ENCODE measurements at regions not wholly inside any gene's neighbourhood (a gene's known extent, or its start where the extent isn't known, plus 50 kb on each side); places are given as distances from the start of the nearest gene placed in this dataset.
"Not testable (repeated sequence)": the region's sequence is repeated elsewhere in the genome, so short reads cannot be mapped to it uniquely, and the experiment has no call there.

DNA sequence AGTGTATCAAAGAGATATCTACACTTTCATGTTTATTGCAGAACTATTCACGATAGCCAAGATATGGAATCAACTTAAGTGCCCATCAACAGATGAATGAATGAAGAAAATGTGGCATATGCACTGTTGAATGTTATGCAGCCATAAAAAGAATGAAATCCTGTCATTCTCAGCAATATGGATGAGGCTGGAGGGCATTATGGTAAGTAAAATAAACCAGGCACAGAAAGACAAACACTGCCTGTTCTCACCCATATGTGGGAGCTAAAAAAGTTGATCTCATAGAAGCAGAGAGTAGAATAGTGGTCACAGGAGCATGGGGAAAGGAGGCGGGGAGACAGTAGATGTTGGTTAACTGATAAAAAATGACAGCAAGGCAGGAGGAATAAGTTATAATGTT, 561.8 kb downstream of the TOX3 start:
- no peak overlapping the region for H3K27ac ChIP-seq (replicated peaks)
- H3K27me3 ChIP-seq (ENCODE audit: low read depth) = peaks cover 16% of the 10 kb centered on the region
- no peaks in the 10 kb centered on the region for H3K36me3 ChIP-seq
- H3K4me1 ChIP-seq = no peaks in the 10 kb centered on the region
- no peak for DNase-seq
- no peak overlapping the region for H3K4me3 ChIP-seq
- TF ChIP-seq, protein P1, sequence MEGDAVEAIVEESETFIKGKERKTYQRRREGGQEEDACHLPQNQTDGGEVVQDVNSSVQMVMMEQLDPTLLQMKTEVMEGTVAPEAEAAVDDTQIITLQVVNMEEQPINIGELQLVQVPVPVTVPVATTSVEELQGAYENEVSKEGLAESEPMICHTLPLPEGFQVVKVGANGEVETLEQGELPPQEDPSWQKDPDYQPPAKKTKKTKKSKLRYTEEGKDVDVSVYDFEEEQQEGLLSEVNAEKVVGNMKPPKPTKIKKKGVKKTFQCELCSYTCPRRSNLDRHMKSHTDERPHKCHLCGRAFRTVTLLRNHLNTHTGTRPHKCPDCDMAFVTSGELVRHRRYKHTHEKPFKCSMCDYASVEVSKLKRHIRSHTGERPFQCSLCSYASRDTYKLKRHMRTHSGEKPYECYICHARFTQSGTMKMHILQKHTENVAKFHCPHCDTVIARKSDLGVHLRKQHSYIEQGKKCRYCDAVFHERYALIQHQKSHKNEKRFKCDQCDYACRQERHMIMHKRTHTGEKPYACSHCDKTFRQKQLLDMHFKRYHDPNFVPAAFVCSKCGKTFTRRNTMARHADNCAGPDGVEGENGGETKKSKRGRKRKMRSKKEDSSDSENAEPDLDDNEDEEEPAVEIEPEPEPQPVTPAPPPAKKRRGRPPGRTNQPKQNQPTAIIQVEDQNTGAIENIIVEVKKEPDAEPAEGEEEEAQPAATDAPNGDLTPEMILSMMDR (IDR thresholded peaks at IDR 0.05; ENCODE audit: borderline replicate concordance) = no peak
- H3K9me3 ChIP-seq (replicated peaks) = no peaks in the 10 kb centered on the region
- intact Hi-C loops (cut with micrococcal nuclease) = no loop called here

DNA sequence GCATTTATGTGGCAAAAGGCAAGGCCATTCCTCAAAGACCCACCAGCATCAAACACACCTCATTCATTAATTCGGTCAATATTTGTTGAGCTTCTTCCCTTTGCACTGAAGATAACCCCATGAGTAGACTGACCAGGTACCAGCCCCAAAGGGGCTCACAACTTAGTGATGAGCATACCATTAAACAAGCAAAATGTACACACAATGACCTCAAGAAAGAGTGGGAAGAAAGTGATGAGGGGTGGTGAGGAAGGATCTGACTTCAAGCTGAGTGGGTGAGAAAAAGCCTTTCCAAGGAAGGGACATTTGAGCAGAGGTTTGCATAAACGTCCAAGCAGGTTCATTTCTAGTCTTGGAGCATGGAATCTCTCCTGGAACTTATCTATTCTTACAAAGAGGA, 562.5 kb downstream of the TOX3 start:
- Histone ChIP-seq H3K27ac (replicated peaks) (no peak overlapping the region), H3K4me1 (no peaks in the 10 kb centered on the region), H3K36me3 (no peaks in the 10 kb centered on the region), H3K27me3 (ENCODE audit: low read depth) (peaks cover 16% of the 10 kb centered on the region), H3K4me3 (no peak overlapping the region), H3K9me3 (replicated peaks) (no peaks in the 10 kb centered on the region)
- TF ChIP-seq, protein P1 (IDR thresholded peaks at IDR 0.05; ENCODE audit: borderline replicate concordance) = no peak
- intact Hi-C loops (cut with micrococcal nuclease) = no loop called here
- no peak for DNase-seq

DNA sequence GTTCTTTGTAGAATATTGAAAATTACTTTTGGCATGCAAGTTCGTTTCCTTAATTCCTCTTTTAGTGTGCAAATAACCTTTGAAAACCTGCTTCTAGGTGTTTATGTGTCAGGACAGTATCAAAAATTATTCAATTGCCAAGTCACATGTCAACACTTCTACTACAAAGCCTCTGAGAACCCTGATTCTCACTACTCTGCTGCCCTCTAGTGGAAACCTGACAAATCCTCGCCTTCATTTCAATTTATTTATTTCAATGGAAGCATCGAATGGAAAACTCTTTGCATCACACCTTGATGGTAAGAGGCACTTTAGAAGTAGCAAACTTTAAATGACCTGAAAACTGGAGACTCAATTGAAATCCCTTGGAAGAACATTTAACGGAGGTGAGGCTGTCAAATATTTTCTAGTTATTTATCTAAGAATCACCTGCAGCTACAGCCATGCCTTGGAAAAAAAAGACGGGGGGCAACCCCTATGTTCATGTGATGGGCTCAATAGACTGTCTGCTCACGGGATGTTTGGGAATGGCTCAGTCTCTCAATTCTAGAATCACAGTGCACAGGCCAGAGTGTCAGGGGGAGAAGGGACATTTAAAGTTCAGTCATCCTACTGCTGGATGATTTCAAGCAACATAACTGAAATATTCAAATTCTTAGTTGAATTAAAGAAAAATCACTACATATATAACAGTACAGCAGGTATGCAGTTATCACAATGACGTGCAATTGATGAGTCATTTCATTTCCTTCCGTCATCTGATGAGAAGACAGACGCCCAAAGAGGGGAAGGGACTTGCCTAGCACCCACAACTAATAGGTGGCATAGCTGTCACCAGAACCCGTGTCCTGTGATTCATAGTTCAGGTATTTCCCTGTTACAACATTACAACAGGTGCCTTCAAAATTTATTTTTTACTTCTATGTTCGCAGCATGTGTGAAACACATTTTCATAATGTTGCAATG, 563.9 kb downstream of the TOX3 start:
- Histone ChIP-seq H3K4me1 (no peaks in the 10 kb centered on the region), H3K9me3 (replicated peaks) (no peaks in the 10 kb centered on the region), H3K36me3 (no peaks in the 10 kb centered on the region), H3K27ac (replicated peaks) (no peak overlapping the region), H3K27me3 (ENCODE audit: low read depth) (peaks cover 16% of the 10 kb centered on the region), H3K4me3 (no peak overlapping the region)
- intact Hi-C loops (cut with micrococcal nuclease) = no loop called here
- TF ChIP-seq, protein P1 (IDR thresholded peaks at IDR 0.05; ENCODE audit: borderline replicate concordance) = peak; percentile 78
- no peak for DNase-seq

DNA sequence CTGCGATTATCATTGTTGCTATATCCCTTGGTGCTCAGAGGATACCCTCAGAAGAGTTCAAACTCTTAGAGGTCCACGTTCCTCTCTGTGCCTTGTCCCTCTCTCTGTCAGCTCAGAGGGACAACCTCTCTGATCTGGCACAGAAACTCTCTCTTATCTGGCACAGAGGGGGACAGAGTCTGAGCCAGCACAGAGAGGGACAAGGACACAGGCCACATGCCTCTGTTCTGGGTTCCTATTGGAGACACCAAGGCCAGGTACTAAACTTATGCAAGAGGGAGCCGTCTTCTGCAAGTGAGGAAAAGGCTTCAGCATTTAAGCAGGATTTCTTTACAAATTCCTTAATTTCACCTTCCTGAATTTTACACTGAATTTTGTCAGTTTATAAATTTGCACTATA, 565.2 kb downstream of the TOX3 start:
- DNase-seq = no peak
- H3K36me3 ChIP-seq = no peaks in the 10 kb centered on the region
- H3K4me3 ChIP-seq = no peak overlapping the region
- H3K27me3 ChIP-seq (ENCODE audit: low read depth) = peaks cover 16% of the 10 kb centered on the region
- H3K4me1 ChIP-seq = no peaks in the 10 kb centered on the region
- no peak overlapping the region for H3K27ac ChIP-seq (replicated peaks)
- no peaks in the 10 kb centered on the region for H3K9me3 ChIP-seq (replicated peaks)
- TF ChIP-seq, protein P1 (IDR thresholded peaks at IDR 0.05; ENCODE audit: borderline replicate concordance) = no peak
- intact Hi-C loops (cut with micrococcal nuclease) = no loop called here

DNA sequence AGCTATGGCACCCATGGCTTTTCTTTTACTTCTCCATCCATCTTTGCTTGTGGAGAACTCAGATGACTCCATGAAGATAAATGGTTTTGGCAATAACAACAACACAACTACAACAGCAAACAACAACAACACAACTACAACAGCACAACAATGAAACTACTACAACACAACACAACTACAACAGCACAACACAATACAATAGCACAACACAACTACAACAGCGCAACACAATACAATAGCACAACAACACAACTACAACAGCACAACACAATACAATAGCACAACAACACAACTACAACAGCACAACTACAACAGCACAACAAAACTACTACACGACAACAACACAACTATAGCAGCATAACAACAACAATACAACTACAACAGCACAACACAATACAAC, 569.4 kb downstream of the TOX3 start:
- H3K9me3 ChIP-seq (replicated peaks); intact Hi-C loops (cut with micrococcal nuclease); H3K27ac ChIP-seq (replicated peaks); H3K36me3 ChIP-seq; H3K4me3 ChIP-seq; H3K27me3 ChIP-seq (ENCODE audit: low read depth); H3K4me1 ChIP-seq; DNase-seq: not testable (repeated sequence)

DNA sequence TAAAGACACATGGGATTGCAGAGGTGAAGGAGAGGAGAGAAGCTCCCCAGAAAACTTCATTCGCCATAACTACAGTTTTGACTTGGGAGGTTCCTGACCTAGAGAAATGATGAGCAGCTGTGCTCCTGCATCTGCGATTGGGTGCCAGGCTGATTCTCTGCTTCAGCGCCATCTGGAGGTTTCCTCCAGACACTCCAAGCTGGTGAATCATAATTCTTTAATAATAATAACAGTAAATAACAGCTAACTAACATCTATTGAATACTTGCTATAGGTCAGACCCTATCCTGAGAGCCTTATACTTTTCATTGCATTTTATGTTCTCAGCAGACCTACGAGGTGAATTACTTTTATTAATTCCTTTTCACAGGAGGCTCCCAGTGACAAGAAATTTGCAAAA, 575.8 kb downstream of the TOX3 start:
- Histone ChIP-seq H3K9me3 (replicated peaks) (no peaks in the 10 kb centered on the region), H3K4me3 (no peak overlapping the region), H3K27ac (replicated peaks) (no peak overlapping the region), H3K4me1 (no peaks in the 10 kb centered on the region), H3K27me3 (ENCODE audit: low read depth) (no peaks in the 10 kb centered on the region), H3K36me3 (no peaks in the 10 kb centered on the region)
- TF ChIP-seq, protein P1 (IDR thresholded peaks at IDR 0.05; ENCODE audit: borderline replicate concordance) = no peak
- DNase-seq = no peak
- intact Hi-C loops (cut with micrococcal nuclease) = no loop called here

All from left ventricle myocardium inferior (tissue), 1 donor.